Tibial artery (tissue), 4 donors: ENCODE measurements at regions not wholly inside any gene's neighbourhood (a gene's known extent, or its start where the extent isn't known, plus 50 kb on each side); places are given as distances from the start of the nearest gene placed in this dataset.

Experiments used
- DNase-seq, 2 donors: peaks; one replicate each; pipeline ENCODE4 v3.0.0-alpha.2; 2019
- H3K27ac ChIP-seq, 2 donors: fragments of 200-600 bp; sonication (generic) in 1 of 2; 1 replicate in 1 of 2; 2 replicates in 1 of 2; pipeline ENCODE4 v1.5.1; 2018 to 2019; ENCODE audit warnings: mild to moderate bottlenecking in 1 of 2
- H3K27me3 ChIP-seq, 2 donors: fragments of 200-600 bp; sonication (generic) in 1 of 2; one replicate each; pipeline versions ENCODE4 v1.5.1 to v1.6.0; 2016 to 2019
- H3K36me3 ChIP-seq, 3 donors: fragments of 200-600 bp; sonication (generic) in 2 of 3; one replicate each; pipeline ENCODE4 v1.5.1; 2016 to 2019; ENCODE audit warnings: mild to moderate bottlenecking in 2 of 3
- H3K4me1 ChIP-seq, 4 donors: fragments of 200-600 bp; sonication (generic) in 2 of 4; 1 replicate in 3 of 4; 2 replicates in 1 of 4; pipeline ENCODE4 v1.5.1; 2016 to 2019
- H3K4me3 ChIP-seq, 2 donors: fragments of 200-600 bp; sonication (generic) in 1 of 2; 1 replicate in 1 of 2; 2 replicates in 1 of 2; pipeline ENCODE4 v1.5.1; 2018 to 2019; ENCODE audit warnings: mild to moderate bottlenecking in 2 of 2
- H3K9me3 ChIP-seq, 3 donors: fragments of 200-600 bp; sonication (generic) in 1 of 3; one replicate each; pipeline ENCODE4 v1.5.1; 2016 to 2019
- intact Hi-C: fragments of 100-400 bp; cut with DNase I; formaldehyde crosslinking; loops from one replicate; pipeline ENCODE4 v1.15.0; 2023; ENCODE audit warnings: low total_unique reads
- TF ChIP-seq, protein P1 (sequence below), 2 experiments: fragments of 200-600 bp in 1 of 2; fragments of 450-650 bp in 1 of 2; IDR thresholded peaks; one replicate each; pipeline ENCODE4 v1.5.1; 2017 to 2019; ENCODE audit warnings: antibody characterized with exemption in 2 of 2, mild to moderate bottlenecking in 1 of 2, moderate library complexity in 1 of 2

DNA sequence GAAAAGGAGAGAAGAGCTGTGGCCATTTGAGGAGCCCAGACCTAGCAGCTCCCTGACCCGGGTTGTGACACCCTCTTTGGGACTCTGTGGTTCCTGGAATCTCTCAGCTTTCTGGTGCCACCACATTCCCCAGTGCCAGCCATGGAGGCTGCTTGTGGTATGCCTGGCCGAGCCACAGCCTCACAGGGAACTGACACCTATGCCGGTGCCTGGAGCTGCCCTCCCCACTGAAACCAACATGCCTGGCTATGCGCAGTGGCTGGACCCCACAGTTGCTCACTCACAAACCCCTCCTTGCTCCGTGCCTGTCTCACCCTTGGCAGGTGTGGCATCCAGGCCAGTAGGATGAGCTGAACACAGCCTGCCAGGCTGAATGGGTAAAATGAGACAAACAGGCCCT is 749.4 kb downstream of the ARAP2 start:
- peak in 1 of 2 donors; percentile 53 for DNase-seq
- H3K27me3 ChIP-seq, result no peaks in the 10 kb centered on the region
- no peak overlapping the region for H3K4me3 ChIP-seq
- TF ChIP-seq, protein P1, sequence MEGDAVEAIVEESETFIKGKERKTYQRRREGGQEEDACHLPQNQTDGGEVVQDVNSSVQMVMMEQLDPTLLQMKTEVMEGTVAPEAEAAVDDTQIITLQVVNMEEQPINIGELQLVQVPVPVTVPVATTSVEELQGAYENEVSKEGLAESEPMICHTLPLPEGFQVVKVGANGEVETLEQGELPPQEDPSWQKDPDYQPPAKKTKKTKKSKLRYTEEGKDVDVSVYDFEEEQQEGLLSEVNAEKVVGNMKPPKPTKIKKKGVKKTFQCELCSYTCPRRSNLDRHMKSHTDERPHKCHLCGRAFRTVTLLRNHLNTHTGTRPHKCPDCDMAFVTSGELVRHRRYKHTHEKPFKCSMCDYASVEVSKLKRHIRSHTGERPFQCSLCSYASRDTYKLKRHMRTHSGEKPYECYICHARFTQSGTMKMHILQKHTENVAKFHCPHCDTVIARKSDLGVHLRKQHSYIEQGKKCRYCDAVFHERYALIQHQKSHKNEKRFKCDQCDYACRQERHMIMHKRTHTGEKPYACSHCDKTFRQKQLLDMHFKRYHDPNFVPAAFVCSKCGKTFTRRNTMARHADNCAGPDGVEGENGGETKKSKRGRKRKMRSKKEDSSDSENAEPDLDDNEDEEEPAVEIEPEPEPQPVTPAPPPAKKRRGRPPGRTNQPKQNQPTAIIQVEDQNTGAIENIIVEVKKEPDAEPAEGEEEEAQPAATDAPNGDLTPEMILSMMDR (IDR thresholded peaks at IDR 0.05), result no peak
- no peaks in the 10 kb centered on the region for H3K36me3 ChIP-seq
- intact Hi-C loops, result no loop called here
- no peak overlapping the region for H3K27ac ChIP-seq
- no peaks in the 10 kb centered on the region for H3K9me3 ChIP-seq
- H3K4me1 ChIP-seq, result no peaks in the 10 kb centered on the region

DNA sequence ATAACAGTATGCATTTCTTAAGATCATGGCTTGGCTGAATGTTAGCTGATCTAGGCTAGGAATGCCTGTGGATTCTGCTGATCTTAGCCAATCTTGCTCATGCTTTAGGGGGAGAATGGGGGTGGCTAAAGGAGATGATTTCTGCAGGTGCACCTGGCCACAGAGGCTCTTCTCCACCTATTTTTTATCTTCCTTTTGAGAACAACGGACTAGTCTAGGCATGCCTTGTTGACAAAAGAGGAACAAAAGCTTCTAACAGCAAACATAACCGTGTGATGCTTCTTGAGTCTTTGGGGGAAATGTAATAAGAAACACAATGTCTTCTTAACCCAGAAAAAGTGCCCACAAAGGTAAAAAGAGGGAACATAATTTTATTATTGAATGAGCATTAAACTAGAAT is 743.5 kb downstream of the ARAP2 start:
- TF ChIP-seq, protein P1 (IDR thresholded peaks at IDR 0.05), result no peak
- Histone ChIP-seq H3K4me1 (no peaks in the 10 kb centered on the region), H3K27me3 (no peaks in the 10 kb centered on the region), H3K4me3 (no peak overlapping the region), H3K9me3 (no peaks in the 10 kb centered on the region), H3K27ac (no peak overlapping the region), H3K36me3 (no peaks in the 10 kb centered on the region)
- DNase-seq, result no peak
- intact Hi-C loops, result no loop called here

DNA sequence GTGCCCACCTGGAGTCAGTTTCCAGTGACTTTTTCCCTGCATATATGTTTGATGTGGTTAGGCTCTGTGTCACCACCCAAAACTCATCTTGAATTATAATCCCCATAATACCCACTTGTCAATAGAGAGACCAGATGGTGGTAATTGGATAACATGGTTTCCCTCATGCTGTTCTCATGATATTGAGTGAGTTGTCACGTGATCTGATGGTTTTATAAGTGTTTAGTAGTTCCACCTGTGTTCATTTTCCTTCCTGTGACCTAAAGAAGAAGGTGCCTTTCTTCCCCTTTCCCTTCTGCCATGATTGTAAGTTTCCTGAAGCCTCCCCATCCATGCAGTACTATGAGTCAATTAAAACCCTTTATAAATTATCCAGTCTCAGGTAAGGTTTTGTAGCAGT is 740.9 kb downstream of the ARAP2 start:
- no peak for DNase-seq
- no peaks in the 10 kb centered on the region for H3K36me3 ChIP-seq
- intact Hi-C loops, result no loop called here

DNA sequence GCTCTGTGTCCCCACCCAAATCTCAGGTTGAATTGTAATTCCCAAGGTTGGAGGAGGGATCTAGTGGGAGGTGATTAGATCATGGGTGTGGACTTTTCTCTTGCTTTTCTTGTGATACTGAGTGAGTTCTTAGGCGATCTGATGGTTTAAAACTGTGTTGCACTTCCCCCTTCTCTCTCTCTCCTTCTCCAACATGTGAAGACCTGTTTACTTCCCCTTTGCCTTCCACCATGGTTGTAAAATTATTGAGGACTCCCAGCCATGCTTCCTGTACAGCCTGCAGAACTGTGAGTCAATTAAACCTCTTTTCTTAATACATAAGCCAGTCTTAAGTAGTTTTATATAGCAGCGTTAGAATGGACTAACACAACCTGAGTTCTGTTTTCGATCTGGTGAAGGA is 738.2 kb downstream of the ARAP2 start:
- Histone ChIP-seq H3K27me3 (no peaks in the 10 kb centered on the region), H3K4me3 (no peak overlapping the region), H3K9me3 (no peaks in the 10 kb centered on the region), H3K36me3 (no peaks in the 10 kb centered on the region), H3K4me1 (no peaks in the 10 kb centered on the region), H3K27ac (no peak overlapping the region)
- TF ChIP-seq, protein P1 (IDR thresholded peaks at IDR 0.05), result no peak
- DNase-seq, result no peak
- intact Hi-C loops, result no loop called here

More for the DNA sequence above, 740.9 kb downstream of the ARAP2 start:
- TF ChIP-seq, protein P1 (IDR thresholded peaks at IDR 0.05), result no peak
- H3K27me3 ChIP-seq, result no peaks in the 10 kb centered on the region
- H3K4me1 ChIP-seq, result no peaks in the 10 kb centered on the region
- H3K4me3 ChIP-seq, result no peak overlapping the region
- no peak overlapping the region for H3K27ac ChIP-seq
- no peaks in the 10 kb centered on the region for H3K9me3 ChIP-seq

DNA sequence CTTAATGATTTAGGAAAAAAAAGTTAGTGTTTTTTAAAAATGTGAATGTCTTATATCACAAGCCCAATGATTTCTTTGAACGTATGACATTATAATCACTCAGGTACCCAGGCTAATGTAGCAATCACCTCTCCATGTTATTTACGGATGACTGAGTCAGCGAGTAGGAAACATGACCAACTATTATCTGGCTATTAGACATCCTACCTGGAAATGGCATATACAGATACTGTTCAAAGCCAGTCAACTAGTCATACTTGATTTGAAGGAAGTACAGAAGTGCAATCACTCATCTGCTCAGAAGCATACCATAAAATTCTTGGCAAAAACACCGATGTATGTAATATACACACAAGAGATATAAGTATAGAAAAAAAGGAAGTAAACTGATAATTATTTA is 732.5 kb downstream of the ARAP2 start:
- DNase-seq, result no peak
- Histone ChIP-seq H3K27me3 (no peaks in the 10 kb centered on the region), H3K36me3 (no peaks in the 10 kb centered on the region), H3K4me1 (no peaks in the 10 kb centered on the region), H3K27ac (no peak overlapping the region), H3K9me3 (no peaks in the 10 kb centered on the region), H3K4me3 (no peak overlapping the region)
- intact Hi-C loops, result no loop called here
- TF ChIP-seq, protein P1 (IDR thresholded peaks at IDR 0.05), result no peak

DNA sequence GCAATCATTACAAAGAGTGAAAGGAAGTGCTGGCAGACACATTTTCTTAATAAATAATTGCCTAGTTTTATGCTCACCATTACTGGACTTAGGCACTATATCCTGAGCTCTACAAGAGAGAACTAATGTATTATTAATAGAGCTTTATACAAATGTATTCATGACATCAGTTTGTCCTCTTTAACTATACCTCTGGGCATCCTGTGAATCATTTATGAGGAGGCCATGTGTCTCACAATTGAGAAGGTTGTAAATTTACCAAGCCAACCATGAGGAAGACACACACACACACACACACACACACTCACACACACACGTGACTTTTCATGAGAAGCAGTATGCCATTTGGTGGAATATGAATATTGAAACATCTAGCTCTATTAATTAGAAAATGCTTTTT is 728.2 kb downstream of the ARAP2 start:
- H3K27me3 ChIP-seq, result no peaks in the 10 kb centered on the region
- TF ChIP-seq, protein P1 (IDR thresholded peaks at IDR 0.05), result no peak
- no peaks in the 10 kb centered on the region for H3K4me1 ChIP-seq
- no peak overlapping the region for H3K27ac ChIP-seq
- no peak for DNase-seq
- no peak overlapping the region for H3K4me3 ChIP-seq
- intact Hi-C loops, result no loop called here
- H3K36me3 ChIP-seq, result no peaks in the 10 kb centered on the region
- H3K9me3 ChIP-seq, result no peaks in the 10 kb centered on the region
